H7 (cell line): ENCODE measurements at regions not wholly inside any gene's neighbourhood (a gene's known extent, or its start where the extent isn't known, plus 50 kb on each side); places are given as distances from the start of the nearest gene placed in this dataset.

Source experiments
- DNase-seq: peaks from one replicate; pipeline ENCODE4 v3.0.0; 2012
- H3K27me3 ChIP-seq: 2 replicates; pipeline ENCODE4 v1.6.0; 2011; ENCODE audit warnings: mild to moderate bottlenecking, low read length; ENCODE audit not compliant: control insufficient read depth, insufficient read depth
- H3K36me3 ChIP-seq: replicated peaks from 2 replicates; pipeline ENCODE4 v1.5.1; 2011; ENCODE audit warnings: low read length; ENCODE audit not compliant: control insufficient read depth, insufficient read depth
- H3K4me3 ChIP-seq: 2 replicates; pipeline ENCODE4 v1.5.1; 2011; ENCODE audit warnings: low read depth, mild to moderate bottlenecking, control low read depth, low read length, moderate library complexity; ENCODE audit not compliant: insufficient read depth

GRCh38 chr12:108403952-108404351 is 64.8 kb upstream of the CMKLR1 start:
- no peak overlapping the region for H3K4me3 ChIP-seq

GRCh38 chr12:108401964-108402363 is 62.9 kb upstream of the CMKLR1 start:
- Histone ChIP-seq H3K36me3 (no peaks in the 10 kb centered on the region), H3K4me3 (no peak overlapping the region), H3K27me3 (no peaks in the 10 kb centered on the region)
- DNase-seq: no peak

More at GRCh38 chr12:108403952-108404351, 64.8 kb upstream of the CMKLR1 start:
- no peak for DNase-seq
- no peaks in the 10 kb centered on the region for H3K27me3 ChIP-seq
- H3K36me3 ChIP-seq: no peaks in the 10 kb centered on the region

DNA sequence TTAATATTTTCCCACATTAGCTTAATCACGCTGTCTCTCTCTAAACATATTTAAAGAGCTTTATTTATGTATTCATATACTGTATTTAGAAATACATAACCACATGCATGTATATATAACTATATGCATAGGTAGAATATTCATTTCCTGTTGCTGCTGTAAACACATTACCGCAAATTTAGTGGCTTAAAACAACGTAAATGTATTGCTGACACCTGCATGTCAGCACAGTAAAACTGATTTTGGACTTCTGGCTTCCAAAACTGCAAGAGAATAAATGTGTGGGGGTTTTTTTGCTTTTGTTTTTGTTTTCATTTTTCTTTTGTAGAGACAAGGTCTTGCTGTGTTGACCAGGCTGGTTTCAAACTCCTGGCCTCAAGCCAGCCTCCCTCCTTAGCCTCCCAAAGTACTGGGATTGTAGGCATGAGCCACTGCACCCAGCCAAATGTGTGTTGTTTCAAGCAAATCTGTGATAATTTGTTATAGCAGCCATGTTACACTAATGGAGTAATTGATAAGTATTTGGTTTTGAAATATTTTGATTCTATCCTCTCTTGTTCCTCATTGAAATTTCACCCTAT is 61.9 kb upstream of the CMKLR1 start:
- DNase-seq: no peak
- H3K36me3 ChIP-seq: no peaks in the 10 kb centered on the region
- no peak overlapping the region for H3K4me3 ChIP-seq
- no peaks in the 10 kb centered on the region for H3K27me3 ChIP-seq

GRCh38 chr12:108400481-108400880 is 61.4 kb upstream of the CMKLR1 start:
- Histone ChIP-seq H3K27me3 (no peaks in the 10 kb centered on the region), H3K36me3 (no peaks in the 10 kb centered on the region), H3K4me3 (no peak overlapping the region)
- DNase-seq: no peak

DNA sequence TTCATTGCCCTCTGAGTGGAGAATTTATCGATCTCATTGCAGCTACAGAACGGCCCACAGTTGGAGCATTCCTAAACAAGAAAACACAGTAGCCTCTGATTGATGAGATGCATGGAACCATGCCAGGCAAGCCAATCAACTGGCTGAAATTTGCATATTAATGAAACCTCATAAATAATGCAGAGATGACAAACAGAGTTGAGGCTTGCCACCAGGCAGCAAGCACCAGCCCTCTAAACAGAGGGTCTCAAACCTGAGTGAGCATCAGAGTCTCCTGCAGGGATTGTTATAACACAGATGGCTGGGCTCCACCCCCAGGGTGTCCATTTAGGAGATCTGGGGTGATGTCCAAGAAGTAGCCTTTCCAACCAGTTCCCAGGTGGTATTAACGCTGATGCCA is 60.9 kb upstream of the CMKLR1 start:
- peak; percentile 46 for DNase-seq
- Histone ChIP-seq H3K27me3 (no peaks in the 10 kb centered on the region), H3K4me3 (no peak overlapping the region), H3K36me3 (no peaks in the 10 kb centered on the region)

GRCh38 chr12:108399514-108399913 is 60.4 kb upstream of the CMKLR1 start:
- DNase-seq: no peak
- H3K27me3 ChIP-seq: no peaks in the 10 kb centered on the region

DNA sequence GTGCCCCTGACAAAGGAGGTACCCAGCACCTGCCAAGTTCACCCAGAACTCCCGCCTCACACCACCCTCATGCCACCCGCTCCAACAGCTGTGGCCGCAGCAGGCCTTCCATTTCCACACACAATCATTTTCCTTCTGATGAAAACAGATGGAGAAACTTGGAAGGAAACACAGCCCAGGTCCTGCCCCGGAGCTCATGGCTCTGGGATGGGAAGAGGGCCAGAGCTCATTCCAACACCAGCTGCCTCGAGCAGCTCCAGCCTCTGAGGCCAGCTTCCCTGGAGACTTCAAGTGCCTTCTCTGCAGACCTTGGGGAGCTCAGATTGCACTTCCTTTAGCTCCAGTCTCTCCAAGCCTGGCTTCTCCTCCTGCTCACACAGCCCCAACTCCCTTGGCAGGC is 55.1 kb upstream of the CMKLR1 start:
- H3K27me3 ChIP-seq: no peaks in the 10 kb centered on the region
- H3K4me3 ChIP-seq: no peak overlapping the region
- H3K36me3 ChIP-seq: no peaks in the 10 kb centered on the region
- DNase-seq: no peak

More at GRCh38 chr12:108399514-108399913, 60.4 kb upstream of the CMKLR1 start:
- no peaks in the 10 kb centered on the region for H3K36me3 ChIP-seq
- no peak overlapping the region for H3K4me3 ChIP-seq

DNA sequence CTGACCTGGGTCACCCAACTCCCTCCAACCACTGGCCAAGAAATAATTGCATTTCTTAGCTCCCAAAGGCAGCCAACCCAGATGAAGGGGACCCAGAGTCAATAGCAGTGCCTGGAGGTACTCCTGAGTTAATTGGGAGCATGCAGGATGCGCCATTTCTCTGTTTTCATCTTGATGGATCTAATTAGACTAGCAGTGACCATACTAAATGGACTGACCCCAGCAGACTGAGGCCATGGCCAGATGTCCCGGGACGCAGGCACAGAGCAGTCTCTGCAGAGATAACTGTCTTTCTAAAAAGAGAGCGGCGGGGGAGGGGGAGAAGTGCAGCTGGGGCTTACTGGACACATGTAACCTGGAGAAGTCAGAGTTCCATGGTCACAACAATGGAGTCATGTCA is 53.2 kb upstream of the CMKLR1 start:
- no peak for DNase-seq
- no peaks in the 10 kb centered on the region for H3K36me3 ChIP-seq
- no peak overlapping the region for H3K4me3 ChIP-seq
- no peaks in the 10 kb centered on the region for H3K27me3 ChIP-seq

DNA sequence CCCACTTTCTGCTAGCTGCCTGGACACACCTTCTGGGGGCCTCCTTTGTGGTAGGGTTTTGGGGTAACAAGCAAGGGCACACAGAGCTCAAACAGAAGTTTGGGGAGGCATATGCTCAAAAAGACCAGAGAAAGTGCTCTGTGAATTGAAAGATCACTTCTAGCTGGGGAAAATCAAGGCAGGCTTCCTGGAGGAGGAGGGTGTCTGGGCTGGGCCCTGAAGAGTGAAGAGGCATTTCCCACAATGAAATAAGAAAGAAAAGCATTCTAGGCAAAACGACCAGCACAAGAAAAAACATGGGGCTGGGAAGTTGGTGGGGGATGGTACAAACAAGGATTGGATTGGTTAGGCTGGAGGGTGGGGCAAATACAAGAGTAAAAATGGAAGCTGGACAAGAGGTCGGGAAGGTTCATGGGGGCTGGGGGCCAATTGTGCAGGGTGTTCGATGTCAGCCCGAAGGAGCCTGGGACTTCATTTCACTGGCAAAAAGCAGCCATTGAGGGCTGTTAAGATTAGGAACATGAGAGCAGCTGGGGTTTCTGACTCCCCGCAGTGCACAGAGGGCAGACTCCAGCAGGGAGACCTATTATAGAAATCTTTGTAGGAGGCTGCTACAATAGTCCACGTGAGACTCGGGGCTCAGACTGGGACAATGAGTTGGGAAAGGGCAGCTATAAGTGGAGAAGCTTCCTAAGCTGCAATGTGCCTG is 51.5 kb upstream of the CMKLR1 start:
- DNase-seq: peak; percentile 25
- H3K4me3 ChIP-seq: no peak overlapping the region
- no peaks in the 10 kb centered on the region for H3K27me3 ChIP-seq
- H3K36me3 ChIP-seq: no peaks in the 10 kb centered on the region

DNA sequence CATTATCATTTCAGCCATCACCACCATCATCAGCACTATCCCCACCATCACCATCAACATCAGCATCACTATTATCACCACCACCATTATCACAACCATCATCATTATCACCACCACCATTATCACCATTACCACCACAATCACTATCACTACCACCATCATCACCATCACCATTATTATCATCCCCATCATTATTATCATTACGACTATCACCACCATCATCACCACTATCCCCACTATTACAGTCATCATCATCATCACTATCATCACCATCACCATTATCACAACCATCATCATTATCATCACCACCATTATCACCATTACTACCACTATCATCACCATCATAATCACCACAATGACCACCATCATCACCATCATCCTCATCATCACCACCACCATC is 50.4 kb upstream of the CMKLR1 start:
- Histone ChIP-seq H3K4me3 (no peak overlapping the region), H3K27me3 (no peaks in the 10 kb centered on the region), H3K36me3 (no peaks in the 10 kb centered on the region)
- DNase-seq: no peak
